Heart right ventricle (tissue), 16 donors: ENCODE measurements at regions not wholly inside any gene's neighbourhood (a gene's known extent, or its start where the extent isn't known, plus 50 kb on each side); places are given as distances from the start of the nearest gene placed in this dataset.
A peak's percentile ranks its signal among the peaks of the same experiment; 100 is the strongest.

Source experiments
- ATAC-seq, 8 donors: fragments of 200-7000 bp; cut with Tn5 transposase; one replicate each; pipeline ENCODE4 v1.9.1; 2020; ENCODE audit warnings: mild to moderate bottlenecking in 8 of 8, moderate library complexity in 8 of 8, moderate number of reproducible peaks in 1 of 8
- DNase-seq, 2 donors: peaks; one replicate each; pipeline ENCODE4 v3.0.0-alpha.2; 2020
- H3K27ac ChIP-seq, 10 donors: fragments of 200-600 bp; sonication (generic) in 2 of 10; one replicate each; pipeline versions ENCODE4 v1.5.0 to v1.8.0; 2020 to 2022; ENCODE audit warnings: mild to moderate bottlenecking in 3 of 10
- H3K27me3 ChIP-seq, 7 donors: fragments of 200-600 bp; one replicate each; pipeline ENCODE4 v1.8.0; 2021 to 2022; ENCODE audit warnings: mild to moderate bottlenecking in 2 of 7
- H3K36me3 ChIP-seq, 9 donors: fragments of 200-600 bp; sonication (generic) in 1 of 9; one replicate each; pipeline versions ENCODE4 v1.5.0 to v1.8.0; 2020 to 2022; ENCODE audit warnings: mild to moderate bottlenecking in 2 of 9
- H3K4me1 ChIP-seq, 9 donors: fragments of 200-600 bp; sonication (generic) in 1 of 9; one replicate each; pipeline versions ENCODE4 v1.5.0 to v1.8.0; 2020 to 2022; ENCODE audit warnings: mild to moderate bottlenecking in 4 of 9
- H3K4me3 ChIP-seq, 10 donors: fragments of 200-600 bp; sonication (generic) in 2 of 10; one replicate each; pipeline versions ENCODE4 v1.5.0 to v1.8.0; 2020 to 2022; ENCODE audit warnings: mild to moderate bottlenecking in 7 of 10, moderate library complexity in 2 of 10
- H3K9me3 ChIP-seq, 11 donors: fragments of 200-600 bp in 10 of 11; sonication (generic) in 2 of 11; one replicate each; pipeline versions ENCODE4 v1.5.0 to v1.8.0; 2013 to 2022; ENCODE audit warnings: mild to moderate bottlenecking in 2 of 11, control low read depth in 1 of 11, moderate library complexity in 1 of 11
- WGBS, 2 donors: extraction: QIAGEN DNeasy Blood & Tissue Kit; methylation state at CpG; one replicate each; pipeline ENCODE4 v1.1.7; 2013; ENCODE audit warnings: inconsistent platforms in 1 of 2; 5-methylcytosine and 5-hydroxymethylcytosine counted together
- intact Hi-C, 10 donors: fragments of 100-400 bp; cut with DNase I; formaldehyde crosslinking; loops; one replicate each; pipeline versions ENCODE4 v1.11.1 to v1.14.2; 2022
- TF ChIP-seq, protein P1 (sequence below), 9 donors: fragments of 200-600 bp; sonication (generic) in 2 of 9; IDR thresholded peaks; one replicate each; pipeline versions ENCODE4 v1.5.0 to v1.8.0; 2021 to 2022; ENCODE audit warnings: antibody characterized with exemption in 9 of 9, mild to moderate bottlenecking in 5 of 9, moderate library complexity in 1 of 9
- donor health status: Arrhythmogenic right ventricular cardiomyopathy.
- donor health status: ischemic (EF 13 %, LVEDD 7.1; RV severe dilation, severe dysfunction).
- donor health status: healthy with polysubstance abuse.
- donor health status: DM: no; HTN: yes; CAD: no.
- donor health status: DM: no; HTN: no; CAD: no.
- donor health status: ischemic (EF 25% LVEDD 6.9; RV normal size, moderate dysfunction).
- donor health status: ischemic (EF 25% LVEDD 5.7; RV mildly dilated, moderate dysfunction).
- donor health status: healthy.
- donor health status: DM: yes; HTN: yes; CAD: no.
- donor health status: Ischemic cardiomyopathy.
- donor health status: ischemic (EF 35%, LVEDD 5.7; RV mildly dilated, moderate dysfunction).
- donor health status: nonischemic (EF 11% LVEDD 7.7; RV severe dilation, severe dysfunction).
- donor health status: DM: yes; HTN: yes; CAD: no.
- donor health status: PGD.
- donor health status: ischemic (EF 29% LVEDD 5.4; RV normal size, mild dysfunction).
- donor health status: nonischemic (EF 23%, LVEDD 6.1; RV moderate dilation, normal function).

DNA sequence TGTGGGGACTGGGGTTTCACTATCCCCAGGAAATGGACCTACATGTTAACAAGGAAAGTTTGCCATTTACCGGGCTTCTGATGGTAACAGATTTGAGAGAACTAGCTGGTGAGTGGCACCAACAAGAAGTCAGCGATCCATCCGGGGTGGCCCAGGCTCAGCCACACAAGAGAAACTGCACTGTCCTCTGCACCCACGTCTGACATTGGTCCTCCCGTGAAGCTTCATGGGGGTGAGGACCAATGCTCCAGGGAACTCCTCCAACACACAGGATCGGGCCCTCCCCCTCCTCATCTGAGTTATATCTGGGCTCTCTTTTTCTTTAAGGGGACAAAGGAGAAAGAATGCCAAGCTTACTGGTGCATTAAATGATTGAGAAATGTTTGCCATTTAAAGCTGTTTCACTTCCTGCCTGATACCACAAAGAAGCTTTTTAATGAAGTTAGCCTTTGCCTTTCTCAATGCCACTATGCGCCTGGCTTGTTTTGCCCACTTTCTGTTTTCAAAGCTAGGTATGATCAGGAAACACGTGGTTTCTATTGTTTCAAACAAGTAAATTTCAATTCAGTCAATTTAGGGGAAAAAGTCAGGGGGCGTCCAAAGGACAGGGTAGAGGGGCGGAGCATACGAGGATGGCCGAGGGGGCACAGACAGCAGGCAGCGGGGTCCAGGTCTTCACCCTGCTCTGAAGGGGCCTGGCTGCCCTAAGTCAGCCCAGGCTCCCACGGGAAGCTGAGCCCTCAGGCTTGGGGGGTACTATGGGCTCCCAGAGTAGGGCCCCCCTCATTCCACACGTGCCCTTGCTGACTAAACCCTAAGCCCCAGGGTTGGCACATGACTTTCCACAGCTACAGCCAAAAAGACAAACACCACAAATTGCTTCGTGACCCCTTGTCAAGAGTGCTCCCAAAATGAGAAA, 204.0 kb upstream of the ID2 start:
- TF ChIP-seq, protein P1, sequence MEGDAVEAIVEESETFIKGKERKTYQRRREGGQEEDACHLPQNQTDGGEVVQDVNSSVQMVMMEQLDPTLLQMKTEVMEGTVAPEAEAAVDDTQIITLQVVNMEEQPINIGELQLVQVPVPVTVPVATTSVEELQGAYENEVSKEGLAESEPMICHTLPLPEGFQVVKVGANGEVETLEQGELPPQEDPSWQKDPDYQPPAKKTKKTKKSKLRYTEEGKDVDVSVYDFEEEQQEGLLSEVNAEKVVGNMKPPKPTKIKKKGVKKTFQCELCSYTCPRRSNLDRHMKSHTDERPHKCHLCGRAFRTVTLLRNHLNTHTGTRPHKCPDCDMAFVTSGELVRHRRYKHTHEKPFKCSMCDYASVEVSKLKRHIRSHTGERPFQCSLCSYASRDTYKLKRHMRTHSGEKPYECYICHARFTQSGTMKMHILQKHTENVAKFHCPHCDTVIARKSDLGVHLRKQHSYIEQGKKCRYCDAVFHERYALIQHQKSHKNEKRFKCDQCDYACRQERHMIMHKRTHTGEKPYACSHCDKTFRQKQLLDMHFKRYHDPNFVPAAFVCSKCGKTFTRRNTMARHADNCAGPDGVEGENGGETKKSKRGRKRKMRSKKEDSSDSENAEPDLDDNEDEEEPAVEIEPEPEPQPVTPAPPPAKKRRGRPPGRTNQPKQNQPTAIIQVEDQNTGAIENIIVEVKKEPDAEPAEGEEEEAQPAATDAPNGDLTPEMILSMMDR (IDR thresholded peaks at IDR 0.05) = no peak
- Histone ChIP-seq H3K27ac (peak overlapping the region in 5 of 10 donors; percentile 3 to 81 (median 49)), H3K36me3 (no peaks in the 10 kb centered on the region), H3K9me3 (no peaks in the 10 kb centered on the region), H3K4me3 (peak overlapping the region in 1 of 10 donors; percentile 7), H3K4me1 (peaks cover 0 to 83% (median 34%) of the 10 kb centered on the region in 9 donors), H3K27me3 (no peaks in the 10 kb centered on the region)
- WGBS, 2 donors = 77 to 84% methylated on average over 16 of the region's 16 CpGs
- DNase-seq (no peak), ATAC-seq (peak in 2 of 8 donors; percentile 5 to 21)
- intact Hi-C loops = loop anchor here in 2 of 10 donors (5.0 kb wide), 1 partner anchor 204 kb away; the partner anchor contains the start of gene ID2 (in 2 of the 2)

DNA sequence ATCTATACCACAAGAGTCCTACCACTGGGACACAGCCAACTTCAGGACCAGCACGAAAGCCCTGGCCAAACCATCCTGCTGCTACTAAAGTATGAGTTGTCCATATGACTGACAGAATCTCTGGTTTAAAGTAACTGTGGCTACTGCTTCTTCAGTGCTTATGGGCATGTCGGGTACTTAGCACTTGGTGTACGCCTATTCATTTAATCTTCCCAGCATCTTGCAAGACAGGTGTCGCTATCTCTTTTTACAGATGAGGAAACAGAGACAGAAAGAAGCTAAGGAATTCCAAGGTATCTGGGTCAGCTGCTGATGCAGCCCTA, 203.4 kb upstream of the ID2 start:
- intact Hi-C loops = loop anchor here in 2 of 10 donors (5.0 kb wide), 1 partner anchor 204 kb away; the partner anchor contains the start of gene ID2 (in 2 of the 2)
- TF ChIP-seq, protein P1 (IDR thresholded peaks at IDR 0.05) = no peak

DNA sequence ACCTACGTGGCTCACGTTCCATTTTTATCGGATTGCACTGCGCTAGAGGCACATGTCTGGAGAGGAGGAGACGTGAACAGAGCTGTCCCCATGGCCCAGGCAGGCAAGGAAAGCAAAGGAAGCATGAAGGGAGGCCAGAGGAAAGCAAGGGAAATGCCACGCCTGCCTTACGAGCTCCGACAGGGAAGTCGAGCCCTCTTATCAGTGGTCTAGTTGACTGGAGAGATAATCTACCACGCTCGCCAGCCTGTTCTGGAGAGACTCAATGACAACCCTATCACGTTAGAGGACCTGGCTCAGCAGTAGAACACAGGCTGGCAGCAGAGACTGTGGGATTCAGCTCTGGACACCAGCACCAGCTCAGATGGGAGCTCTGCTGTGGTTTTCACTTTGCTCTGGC, 202.6 kb upstream of the ID2 start:
- 34 to 39% methylated on average over 12 of the region's 12 CpGs for WGBS, 2 donors

More for the DNA sequence above, 203.4 kb upstream of the ID2 start:
- Histone ChIP-seq H3K4me3 (no peak overlapping the region), H3K36me3 (no peaks in the 10 kb centered on the region), H3K9me3 (no peaks in the 10 kb centered on the region), H3K4me1 (peaks cover 0 to 78% (median 28%) of the 10 kb centered on the region in 9 donors), H3K27ac (peak overlapping the region in 2 of 10 donors; percentile 53 to 81), H3K27me3 (no peaks in the 10 kb centered on the region)
- ATAC-seq (peak in 2 of 8 donors; percentile 7 to 26), DNase-seq (no peak)
- WGBS, 2 donors = 72 to 73% methylated on average over 4 of the region's 4 CpGs

DNA sequence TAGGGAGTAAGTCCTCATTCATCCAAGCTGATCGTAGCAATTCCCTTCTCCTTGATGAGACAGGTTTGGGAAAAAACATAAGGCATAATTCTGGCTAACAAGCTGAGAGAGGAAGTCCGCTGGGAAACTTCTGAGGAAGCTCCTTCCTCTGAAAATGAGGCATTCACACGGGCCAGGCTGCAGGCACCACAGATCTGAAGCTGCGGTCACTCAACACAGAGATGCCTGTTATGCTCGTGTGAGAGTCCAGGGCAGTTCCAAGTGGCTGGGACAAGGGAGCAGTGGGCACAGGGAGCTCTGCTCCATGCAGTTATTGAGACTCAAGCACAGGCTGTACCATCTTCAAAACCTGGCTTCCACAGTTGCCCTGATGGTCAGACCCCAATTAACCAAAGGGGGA, 200.9 kb upstream of the ID2 start:
- intact Hi-C loops = loop anchor here in 1 of 10 donors (10.0 kb wide), 1 partner anchor 94 kb away; no protein-coding TSS in a partner anchor
- H3K36me3 ChIP-seq = no peaks in the 10 kb centered on the region
- no peak for ATAC-seq
- no peaks in the 10 kb centered on the region for H3K9me3 ChIP-seq
- no peak for DNase-seq
- 42 to 47% methylated on average over 5 of the region's 5 CpGs for WGBS, 2 donors
- TF ChIP-seq, protein P1 (IDR thresholded peaks at IDR 0.05) = no peak
- no peak overlapping the region for H3K4me3 ChIP-seq
- H3K27ac ChIP-seq = peak overlapping the region in 1 of 10 donors; percentile 24
- H3K27me3 ChIP-seq = no peaks in the 10 kb centered on the region
- peaks cover 0 to 61% (median 28%) of the 10 kb centered on the region in 9 donors for H3K4me1 ChIP-seq

More for the DNA sequence above, 202.6 kb upstream of the ID2 start:
- Histone ChIP-seq H3K4me3 (no peak overlapping the region), H3K36me3 (no peaks in the 10 kb centered on the region), H3K27ac (peak overlapping the region in 7 of 10 donors; percentile 14 to 57 (median 23)), H3K4me1 (peaks cover 0 to 74% (median 28%) of the 10 kb centered on the region in 9 donors), H3K9me3 (no peaks in the 10 kb centered on the region), H3K27me3 (no peaks in the 10 kb centered on the region)
- intact Hi-C loops = loop anchor here in 2 of 10 donors (5.0 kb wide), 1 partner anchor 203 kb away; the partner anchor contains the start of gene ID2 (in 2 of the 2)
- peak; percentile 70 to 97 (median 92) for ATAC-seq
- DNase-seq = peak; percentile 43 to 63
- TF ChIP-seq, protein P1 (IDR thresholded peaks at IDR 0.05) = peak in 3 of 9 donors; percentile 35 to 48 (median 42)
